ENCODE measurements at regions not wholly inside any gene's neighbourhood (a gene's known extent, or its start where the extent isn't known, plus 50 kb on each side); places are given as distances from the start of the nearest gene placed in this dataset.

DNA sequence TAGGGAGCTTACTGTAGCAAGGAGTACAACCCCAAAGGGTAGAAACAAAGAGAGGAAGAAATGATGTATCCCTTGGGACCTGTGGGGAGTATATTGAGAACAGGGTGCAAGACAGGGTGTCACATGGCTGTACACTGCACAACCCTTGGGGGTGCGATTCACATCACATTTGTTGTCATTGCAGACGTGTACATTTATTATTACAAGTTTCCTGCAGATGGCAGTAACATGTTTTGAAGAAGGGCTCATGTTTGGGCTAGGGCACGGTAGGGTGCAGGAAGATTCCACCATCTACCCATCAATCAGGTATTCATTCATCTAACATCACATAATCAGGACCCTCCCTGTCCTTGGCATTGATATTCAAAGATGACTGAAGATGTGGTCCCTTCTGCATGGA, 62.5 kb downstream of the NDUFS5 start:
- Histone ChIP-seq H3K27me3 (peaks cover 0 to 1% (median 0%) of the 10 kb centered on the region in 3 donors), H3K4me3 (no peak overlapping the region), H3K27ac (no peak overlapping the region), H3K9me3 (no peaks in the 10 kb centered on the region), H3K4me1 (peaks cover 22 to 30% of the 10 kb centered on the region in 2 donors), H3K36me3 (no peaks in the 10 kb centered on the region)
- no peak for ATAC-seq
- DNase-seq = no peak
- intact Hi-C loops (cut with DNase I; ENCODE audit: low total_unique reads) = no loop called here
- TF ChIP-seq POLR2A (IDR thresholded peaks at IDR 0.05) (no peak), CTCF (IDR thresholded peaks at IDR 0.05 in 4 of 5, conservative IDR thresholded peaks at IDR 0.05 in 1 of 5) (no peak)
- in situ Hi-C loops (cut with MboI; ENCODE audit: low sequenced_read_pairs in 4 of 4) = loop anchor here in 2 of 4 donors (10.0 to 25.0 kb wide), 2 partner anchors 94 to 226 kb away; partner anchors contain the start of genes MYCBP (in 2 of the 2), RRAGC (in 2 of the 2) and AKIRIN1 (in 1 of the 2)

DNA sequence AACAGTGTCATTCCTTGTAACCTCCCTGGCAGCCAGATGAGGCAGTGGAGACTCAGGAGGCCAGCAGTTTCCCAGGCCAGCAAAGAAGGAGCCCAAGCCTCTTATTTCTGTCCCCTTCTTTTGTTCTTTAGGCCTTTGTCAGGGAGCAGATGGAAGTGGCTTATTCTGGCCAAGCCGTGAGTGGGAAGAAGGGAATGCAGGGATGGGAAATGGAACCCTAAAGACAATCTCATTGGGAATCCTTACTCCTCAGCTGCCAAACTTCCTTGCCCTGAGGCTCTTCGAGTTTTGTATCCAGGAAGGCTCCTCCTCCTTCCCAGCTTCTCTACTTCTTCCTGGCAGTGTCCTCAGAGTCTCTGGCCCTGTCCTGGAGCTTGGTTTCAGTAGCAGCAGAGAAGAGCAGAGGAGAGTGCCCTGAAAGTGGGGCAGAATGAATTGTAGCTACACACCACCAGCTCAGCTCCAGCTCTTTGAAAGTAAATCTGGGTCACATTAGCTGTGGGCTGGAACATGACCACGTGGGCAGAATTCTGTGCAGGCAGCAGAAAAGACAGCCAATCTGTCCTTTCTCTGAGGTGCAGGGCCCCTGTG, 63.9 kb downstream of the NDUFS5 start:
- DNase-seq = no peak
- Histone ChIP-seq H3K27me3 (no peaks in the 10 kb centered on the region), H3K36me3 (no peaks in the 10 kb centered on the region), H3K27ac (peak overlapping the region in 3 of 4 donors; percentile 27 to 71 (median 37)), H3K4me3 (no peak overlapping the region), H3K4me1 (peaks cover 22 to 30% of the 10 kb centered on the region in 2 donors), H3K9me3 (no peaks in the 10 kb centered on the region)
- TF ChIP-seq POLR2A (IDR thresholded peaks at IDR 0.05) (no peak), CTCF (IDR thresholded peaks at IDR 0.05 in 4 of 5, conservative IDR thresholded peaks at IDR 0.05 in 1 of 5) (no peak)
- in situ Hi-C loops (cut with MboI; ENCODE audit: low sequenced_read_pairs in 4 of 4) (loop anchor here in 2 of 4 donors (10.0 to 25.0 kb wide), 2 partner anchors 95 to 228 kb away; partner anchors contain the start of genes MYCBP (in 2 of the 2), RRAGC (in 2 of the 2) and AKIRIN1 (in 1 of the 2)), intact Hi-C loops (cut with DNase I; ENCODE audit: low total_unique reads) (no loop called here)
- ATAC-seq = peak; percentile 44 to 47

- in situ Hi-C loops (cut with MboI; ENCODE audit: low sequenced_read_pairs in 4 of 4) = loop anchor here in 2 of 4 donors (25.0 kb wide), 1 partner anchor 229 kb away; the partner anchor contains the start of genes MYCBP (in 2 of the 2) and RRAGC (in 2 of the 2)
- intact Hi-C loops (cut with DNase I; ENCODE audit: low total_unique reads) = no loop called here
These were observed 64.7 kb downstream of the NDUFS5 start for GRCh38 chr1:39090757-39091380.

More at GRCh38 chr1:39090757-39091380, 64.7 kb downstream of the NDUFS5 start:
- DNase-seq (no peak), ATAC-seq (no peak)
- Histone ChIP-seq H3K4me3 (no peak overlapping the region), H3K36me3 (no peaks in the 10 kb centered on the region), H3K27me3 (no peaks in the 10 kb centered on the region), H3K9me3 (no peaks in the 10 kb centered on the region), H3K27ac (peak overlapping the region in 2 of 4 donors; percentile 37 to 71), H3K4me1 (peaks cover 22 to 30% of the 10 kb centered on the region in 2 donors)
- TF ChIP-seq POLR2A (IDR thresholded peaks at IDR 0.05) (no peak), CTCF (IDR thresholded peaks at IDR 0.05 in 4 of 5, conservative IDR thresholded peaks at IDR 0.05 in 1 of 5) (no peak)
